H1 (cell line): ENCODE measurements at regions not wholly inside any gene's neighbourhood (a gene's known extent, or its start where the extent isn't known, plus 50 kb on each side); places are given as distances from the start of the nearest gene placed in this dataset.

Experiments used
- CBX5 ChIP-seq: fragments of 300-800, 300-1000 bp; sonication (generic); IDR thresholded peaks from 2 replicates; pipeline ENCODE4 v1.7.1; 2016; ENCODE audit warnings: antibody characterized with exemption, low read length, low read depth
- CHD2 ChIP-seq: IDR thresholded peaks from 2 replicates; pipeline ENCODE4 v1.6.1; 2012; ENCODE audit warnings: low read length, improper control_type of control experiment
- RAD21 ChIP-seq, 2 experiments: IDR thresholded peaks in 1 of 2; conservative IDR thresholded peaks in 1 of 2; 2 replicates each; pipeline ENCODE4 v1.6.1; 2011; ENCODE audit warnings: low read depth in 2 of 2, low read length in 2 of 2, improper control_type of control experiment in 1 of 2, inconsistent platforms in 1 of 2, mild to moderate bottlenecking in 1 of 2, moderate library complexity in 1 of 2
- RNF2 ChIP-seq: fragments of 200-900, 300-1000 bp; sonication (generic); IDR thresholded peaks from 2 replicates; pipeline ENCODE4 v1.7.1; 2016; ENCODE audit warnings: borderline replicate concordance, low read depth, mild to moderate bottlenecking, antibody characterized with exemption, low read length; ENCODE audit not compliant: poor library complexity, severe bottlenecking; ENCODE audit errors: missing control alignments
- SP1 ChIP-seq: IDR thresholded peaks from 2 replicates; pipeline ENCODE4 v1.6.1; 2011; ENCODE audit warnings: low read depth, low read length

GRCh38 chr6:113636357-113636824, 220.8 kb upstream of the MARCKS start (continued):
- no peak for TF ChIP-seq RNF2
- TF ChIP-seq CBX5, result no peak
- TF ChIP-seq SP1, result no peak
- no peak for TF ChIP-seq RAD21 (IDR thresholded peaks at IDR 0.05 in 1 of 2, conservative IDR thresholded peaks at IDR 0.05 in 1 of 2; ENCODE audit: low read depth in 2 of 2, low read length in 2 of 2)
- TF ChIP-seq CHD2, result no peak
